Activated T-cell treated with anti-CD3 and anti-CD28 coated beads, Interleukin-2, amount 50 U/mL, for 72 hours (primary cell): ENCODE measurements at regions not wholly inside any gene's neighbourhood (a gene's known extent, or its start where the extent isn't known, plus 50 kb on each side); places are given as distances from the start of the nearest gene placed in this dataset.
"Not testable (repeated sequence)": the region's sequence is repeated elsewhere in the genome, so short reads cannot be mapped to it uniquely, and the experiment has no call there.

Experiments
- ATAC-seq, 2 donors: fragments of 150-1000 bp; cut with Tn5 transposase; replicated peaks in 1 of 2; 2 replicates each; pipeline ENCODE4 v1.10.0; 2021; ENCODE audit warnings: moderate library complexity in 2 of 2, mild to moderate bottlenecking in 1 of 2
- DNase-seq, 2 donors: peaks; one replicate each; pipeline ENCODE4 v3.0.0; 2021 to 2022; ENCODE audit warnings: mixed read lengths in 1 of 2
- H3K27ac Mint-ChIP-seq: one replicate; pipeline ENCODE4 v1.8.0; 2022; ENCODE audit warnings: mild to moderate bottlenecking, moderate library complexity, mixed read lengths
- H3K27me3 Mint-ChIP-seq: one replicate; pipeline ENCODE4 v1.8.0; 2022; ENCODE audit warnings: low read depth, mixed read lengths
- H3K36me3 Mint-ChIP-seq, 2 donors: one replicate each; pipeline ENCODE4 v1.8.0; 2022; ENCODE audit warnings: mixed read lengths in 2 of 2, mild to moderate bottlenecking in 1 of 2; ENCODE audit not compliant: insufficient read depth in 2 of 2
- H3K4me1 Mint-ChIP-seq: one replicate; pipeline ENCODE4 v1.8.0; 2022; ENCODE audit warnings: low read depth, mixed read lengths
- H3K4me3 Mint-ChIP-seq, 2 donors: one replicate each; pipeline ENCODE4 v1.8.0; 2022; ENCODE audit warnings: mild to moderate bottlenecking in 2 of 2, mixed read lengths in 2 of 2, moderate library complexity in 2 of 2
- H3K9me3 Mint-ChIP-seq, 2 donors: one replicate each; pipeline ENCODE4 v1.8.0; 2022; ENCODE audit warnings: mixed read lengths in 2 of 2

GRCh38 chr11:115652496-115652895 lies 148.3 kb upstream of the CADM1 start:
- H3K36me3 Mint-ChIP-seq, result no peaks in the 10 kb centered on the region
- H3K27ac Mint-ChIP-seq, result no peak overlapping the region
- H3K4me3 Mint-ChIP-seq, result no peak overlapping the region
- H3K27me3 Mint-ChIP-seq, result no peaks in the 10 kb centered on the region
- H3K9me3 Mint-ChIP-seq, result no peaks in the 10 kb centered on the region
- ATAC-seq, result no peak
- H3K4me1 Mint-ChIP-seq, result no peaks in the 10 kb centered on the region
- no peak for DNase-seq

DNA sequence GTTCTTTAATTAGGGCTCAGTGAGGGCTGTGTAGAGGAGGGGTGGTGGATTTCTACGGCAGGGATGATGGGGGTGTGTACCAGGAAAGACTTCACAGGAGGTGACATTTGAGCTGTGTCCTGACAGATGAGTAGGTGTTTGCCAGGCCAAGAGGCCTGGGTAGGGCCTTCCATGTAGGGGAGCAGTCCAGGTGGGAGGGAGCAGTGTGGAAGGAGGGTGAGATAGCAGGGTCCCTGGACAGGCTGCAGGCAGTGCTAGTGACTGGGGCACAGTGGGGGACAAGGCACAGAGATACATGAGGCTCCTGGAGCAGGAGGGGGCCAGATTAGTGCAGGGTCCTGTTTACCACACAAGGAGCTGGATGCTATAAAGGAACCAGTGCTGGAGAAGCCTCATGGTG lies 147.9 kb upstream of the CADM1 start:
- Mint-ChIP-seq H3K36me3 (no peaks in the 10 kb centered on the region), H3K4me3 (no peak overlapping the region), H3K9me3 (no peaks in the 10 kb centered on the region), H3K27me3 (no peaks in the 10 kb centered on the region), H3K27ac (no peak overlapping the region), H3K4me1 (no peaks in the 10 kb centered on the region)
- DNase-seq (no peak), ATAC-seq (no peak)

DNA sequence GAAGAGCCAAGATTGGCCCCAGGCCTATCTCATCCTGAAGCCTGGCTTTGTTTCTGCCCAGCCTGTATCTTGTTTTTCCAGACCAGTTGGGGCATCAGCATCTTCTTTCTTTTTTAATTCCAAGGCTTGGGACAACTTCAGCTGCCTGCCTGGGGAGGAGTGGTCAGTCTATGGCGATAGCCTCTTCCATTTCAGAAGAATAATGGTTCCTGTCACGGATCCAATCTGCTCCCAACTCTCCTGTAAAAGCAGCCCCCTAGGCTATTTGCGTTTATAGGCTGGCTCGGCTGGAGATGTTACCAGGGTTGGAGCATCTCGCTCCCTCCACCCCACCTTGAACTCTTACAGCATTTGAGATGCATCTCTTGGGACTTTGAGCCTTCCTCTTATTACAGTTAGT lies 145.2 kb upstream of the CADM1 start:
- Mint-ChIP-seq H3K27ac (no peak overlapping the region), H3K4me3 (no peak overlapping the region), H3K27me3 (no peaks in the 10 kb centered on the region), H3K9me3 (no peaks in the 10 kb centered on the region), H3K36me3 (no peaks in the 10 kb centered on the region), H3K4me1 (no peaks in the 10 kb centered on the region)
- ATAC-seq (no peak), DNase-seq (no peak)

GRCh38 chr11:115645631-115646317 lies 141.6 kb upstream of the CADM1 start:
- Mint-ChIP-seq H3K4me1 (no peaks in the 10 kb centered on the region), H3K27ac (no peak overlapping the region), H3K36me3 (peaks cover 0 to 1% of the 10 kb centered on the region in 2 donors), H3K27me3 (peaks cover 7% of the 10 kb centered on the region), H3K9me3 (peaks cover 0 to 2% of the 10 kb centered on the region in 2 donors), H3K4me3 (no peak overlapping the region)
- no peak for ATAC-seq
- no peak for DNase-seq

- H3K9me3 Mint-ChIP-seq, result peaks cover 0 to 3% of the 10 kb centered on the region in 2 donors
- no peak overlapping the region for H3K27ac Mint-ChIP-seq
- no peak overlapping the region for H3K4me3 Mint-ChIP-seq
- no peak for ATAC-seq
- H3K4me1 Mint-ChIP-seq, result no peaks in the 10 kb centered on the region
- H3K36me3 Mint-ChIP-seq, result peaks cover 0 to 1% of the 10 kb centered on the region in 2 donors
- DNase-seq, result no peak
- peaks cover 10% of the 10 kb centered on the region for H3K27me3 Mint-ChIP-seq
Measured at GRCh38 chr11:115644856-115645255, 140.6 kb upstream of the CADM1 start.

GRCh38 chr11:115643549-115644270 lies 139.5 kb upstream of the CADM1 start:
- H3K4me3 Mint-ChIP-seq, result no peak overlapping the region
- H3K4me1 Mint-ChIP-seq, result no peaks in the 10 kb centered on the region
- H3K9me3 Mint-ChIP-seq, result peaks cover 0 to 3% of the 10 kb centered on the region in 2 donors
- DNase-seq (no peak), ATAC-seq (no peak)
- H3K36me3 Mint-ChIP-seq, result peaks cover 0 to 1% of the 10 kb centered on the region in 2 donors
- no peak overlapping the region for H3K27ac Mint-ChIP-seq
- H3K27me3 Mint-ChIP-seq, result peaks cover 13% of the 10 kb centered on the region

DNA sequence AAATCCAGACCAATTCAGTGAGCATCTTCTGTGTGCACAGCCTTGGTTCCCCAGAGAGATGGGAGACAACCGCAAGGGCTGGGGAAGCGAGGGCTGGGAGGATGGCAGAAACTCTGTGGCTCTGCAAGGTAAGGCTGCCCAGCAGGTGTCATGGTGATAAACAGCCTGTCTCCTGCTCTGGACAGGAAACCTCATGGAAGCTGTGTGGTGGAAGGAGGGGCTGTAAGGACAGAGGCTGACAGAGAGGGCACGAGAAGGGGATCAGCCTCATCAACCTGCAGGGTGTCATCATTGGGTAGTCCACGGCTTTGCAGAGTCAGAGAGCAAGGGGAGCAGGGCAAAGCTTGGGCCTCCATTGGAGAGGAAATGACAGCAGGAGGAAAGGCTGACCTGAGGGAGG lies 138.4 kb upstream of the CADM1 start:
- Mint-ChIP-seq H3K36me3 (peaks cover 0 to 1% of the 10 kb centered on the region in 2 donors), H3K27ac (no peak overlapping the region), H3K4me1 (no peaks in the 10 kb centered on the region), H3K4me3 (no peak overlapping the region), H3K27me3 (peaks cover 13% of the 10 kb centered on the region), H3K9me3 (peaks cover 0 to 3% of the 10 kb centered on the region in 2 donors)
- no peak for ATAC-seq
- DNase-seq, result no peak

GRCh38 chr11:115637599-115638241 lies 133.5 kb upstream of the CADM1 start:
- Mint-ChIP-seq H3K36me3 (peaks cover 0 to 1% of the 10 kb centered on the region in 2 donors), H3K4me3 (no peak overlapping the region), H3K4me1 (no peaks in the 10 kb centered on the region), H3K9me3 (peaks cover 1 to 6% of the 10 kb centered on the region in 2 donors), H3K27ac (no peak overlapping the region), H3K27me3 (peaks cover 10% of the 10 kb centered on the region)
- no peak for DNase-seq
- no peak for ATAC-seq

DNA sequence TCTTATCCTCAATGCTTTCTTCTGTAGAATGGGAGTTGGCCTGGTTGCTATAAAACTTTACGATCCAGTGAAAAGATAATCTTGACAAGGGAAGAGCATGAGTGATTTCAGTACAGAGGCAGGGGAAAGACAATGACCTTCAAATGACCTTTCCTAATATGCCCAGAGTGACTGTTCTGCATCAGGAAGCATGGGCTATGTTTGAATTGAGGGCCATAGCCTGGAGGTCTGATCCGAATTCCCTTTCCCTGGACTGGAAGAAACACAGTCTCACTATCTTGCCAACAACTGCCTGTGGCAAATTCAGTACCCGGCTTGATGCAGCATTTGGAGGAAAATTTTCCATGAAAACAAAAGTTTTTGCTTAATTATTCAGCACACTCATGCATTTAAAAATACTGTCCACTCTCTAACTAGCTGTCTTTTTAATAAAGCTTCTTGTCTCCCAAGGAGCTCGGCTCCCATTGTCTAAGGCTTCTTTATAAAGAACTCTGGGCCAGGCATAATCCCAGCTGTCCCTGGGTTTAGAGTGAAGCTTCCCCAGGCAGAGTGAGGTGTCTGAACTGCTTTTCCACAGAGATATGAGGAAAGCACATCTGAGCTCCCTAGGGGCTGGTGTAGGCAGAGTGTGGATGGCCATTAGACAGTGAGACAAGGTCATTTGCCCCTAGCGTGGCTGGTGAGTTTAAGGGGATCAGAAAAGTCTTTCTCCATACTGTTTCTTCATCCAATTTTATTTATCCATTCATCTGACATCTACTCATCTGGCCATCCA lies 132.7 kb upstream of the CADM1 start:
- no peak overlapping the region for H3K27ac Mint-ChIP-seq
- no peaks in the 10 kb centered on the region for H3K4me1 Mint-ChIP-seq
- no peak for ATAC-seq
- no peak for DNase-seq
- H3K27me3 Mint-ChIP-seq, result peaks cover 6% of the 10 kb centered on the region
- H3K9me3 Mint-ChIP-seq, result peaks cover 2 to 6% of the 10 kb centered on the region in 2 donors
- no peaks in the 10 kb centered on the region for H3K36me3 Mint-ChIP-seq
- no peak overlapping the region for H3K4me3 Mint-ChIP-seq

DNA sequence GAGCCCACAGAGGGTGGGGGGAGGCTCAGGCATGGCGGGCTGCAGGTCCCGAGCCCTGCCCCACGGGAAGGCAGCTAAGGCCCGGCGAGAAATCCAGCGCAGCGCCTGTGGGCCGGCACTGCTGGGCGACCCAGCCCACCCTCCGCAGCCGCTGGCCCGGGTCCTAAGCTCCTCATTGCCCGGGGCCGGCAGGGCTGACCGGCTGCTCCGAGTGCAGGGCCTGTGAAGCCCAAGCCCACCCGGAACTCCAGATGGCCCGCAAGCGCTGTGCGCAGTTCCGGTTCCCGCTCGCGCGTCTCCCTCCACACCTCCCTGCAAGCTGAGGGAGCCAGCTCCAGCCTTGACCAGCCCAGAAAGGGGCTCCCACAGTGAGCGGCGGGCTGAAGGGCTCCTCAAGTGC lies 129.8 kb upstream of the CADM1 start:
- not testable (repeated sequence) for H3K27ac Mint-ChIP-seq, H3K4me3 Mint-ChIP-seq, H3K36me3 Mint-ChIP-seq, H3K4me1 Mint-ChIP-seq, DNase-seq, ATAC-seq, H3K27me3 Mint-ChIP-seq, H3K9me3 Mint-ChIP-seq

- DNase-seq (no peak), ATAC-seq (no peak)
- Mint-ChIP-seq H3K36me3 (no peaks in the 10 kb centered on the region), H3K4me3 (no peak overlapping the region), H3K4me1 (no peaks in the 10 kb centered on the region), H3K27ac (no peak overlapping the region), H3K27me3 (no peaks in the 10 kb centered on the region), H3K9me3 (peaks cover 3% of the 10 kb centered on the region in 2 donors)
Measured at GRCh38 chr11:115632061-115632460, 127.8 kb upstream of the CADM1 start.

DNA sequence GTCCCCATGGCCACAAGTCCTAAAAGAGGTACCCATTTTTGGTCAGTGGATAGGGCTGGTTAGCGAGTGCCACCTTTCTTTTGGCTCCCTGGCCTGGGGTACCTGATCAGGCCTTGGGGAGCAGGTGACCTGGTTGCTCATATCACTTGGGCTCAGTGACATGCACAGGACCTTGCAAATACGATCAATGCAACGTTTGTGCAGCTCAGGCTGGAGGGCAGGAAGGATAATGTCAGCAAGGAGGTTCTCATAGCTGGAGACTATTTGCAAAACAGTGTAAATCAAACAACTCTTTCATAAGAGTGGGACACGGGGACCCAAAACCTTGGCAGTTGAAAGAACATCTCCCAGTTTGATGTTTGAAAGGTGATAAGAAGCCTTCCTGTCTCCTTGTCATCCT lies 127.4 kb upstream of the CADM1 start:
- no peak overlapping the region for H3K27ac Mint-ChIP-seq
- no peaks in the 10 kb centered on the region for H3K27me3 Mint-ChIP-seq
- H3K4me1 Mint-ChIP-seq, result no peaks in the 10 kb centered on the region
- H3K9me3 Mint-ChIP-seq, result peaks cover 3% of the 10 kb centered on the region in 2 donors
- no peaks in the 10 kb centered on the region for H3K36me3 Mint-ChIP-seq
- no peak for ATAC-seq
- H3K4me3 Mint-ChIP-seq, result no peak overlapping the region
- no peak for DNase-seq

DNA sequence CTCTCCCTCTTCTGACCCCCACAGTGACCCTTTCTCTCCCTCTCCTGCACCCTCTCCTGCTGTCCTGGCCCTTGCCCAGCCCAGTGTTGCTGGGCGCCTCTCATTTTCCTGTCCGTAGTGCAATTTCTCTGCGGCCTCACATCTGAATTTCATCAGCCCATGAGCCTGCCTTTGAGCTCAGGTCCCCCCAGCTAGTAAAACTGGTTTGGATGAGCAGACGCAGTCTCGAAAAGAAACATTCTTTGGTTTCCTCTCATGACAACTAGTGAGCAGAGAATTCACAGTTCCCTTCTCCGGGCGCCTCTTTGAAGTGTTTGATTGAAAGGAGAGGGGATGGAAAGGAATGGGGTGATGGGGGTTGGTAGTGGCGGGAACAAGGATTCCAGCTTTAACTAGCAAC lies 126.0 kb upstream of the CADM1 start:
- Mint-ChIP-seq H3K36me3 (no peaks in the 10 kb centered on the region), H3K27ac (no peak overlapping the region), H3K4me3 (no peak overlapping the region), H3K9me3 (peaks cover 0 to 1% of the 10 kb centered on the region in 2 donors), H3K27me3 (no peaks in the 10 kb centered on the region), H3K4me1 (no peaks in the 10 kb centered on the region)
- no peak for DNase-seq
- ATAC-seq, result no peak
